HEK293 (cell line): ENCODE measurements at regions not wholly inside any gene's neighbourhood (a gene's known extent, or its start where the extent isn't known, plus 50 kb on each side); places are given as distances from the start of the nearest gene placed in this dataset.

Source experiments
- CTCF ChIA-PET: fragments of 350-600 bp; formaldehyde crosslinking; extraction: SDS; loops from one replicate; lab custom pipeline; 2021; ENCODE audit warnings: antibody characterized with exemption; lab: Yijun Ruan, JAX
- POLR2A ChIA-PET: fragments of 300-600 bp; formaldehyde crosslinking; extraction: SDS; loops from one replicate; lab custom pipeline; 2020; ENCODE audit warnings: antibody characterized with exemption, inconsistent platforms; lab: Yijun Ruan, JAX
- H3K27ac ChIP-seq: fragments of 200-500 bp; sonication (Bioruptor generic); 2 replicates; pipeline ENCODE4 v1.5.1; 2014; ENCODE audit warnings: low read depth, low read length, control low read depth, inconsistent platforms; ENCODE audit errors: extremely low read depth
- H3K36me3 ChIP-seq, 2 experiments: fragments of 200-500 bp in 1 of 2; sonication (Bioruptor generic) in 1 of 2; 1 replicate in 1 of 2; 2 replicates in 1 of 2; pipeline ENCODE4 v1.5.1; 2014 to 2017; ENCODE audit warnings: inconsistent platforms in 2 of 2, low read length in 2 of 2; ENCODE audit not compliant: control insufficient read depth in 2 of 2, insufficient read depth in 1 of 2
- H3K4me1 ChIP-seq: fragments of 200-500 bp; sonication (Bioruptor generic); 2 replicates; pipeline ENCODE4 v1.5.1; 2014; ENCODE audit warnings: mild to moderate bottlenecking, low read length, inconsistent platforms; ENCODE audit not compliant: control insufficient read depth, insufficient read depth
- H3K4me3 ChIP-seq: 2 replicates; pipeline ENCODE4 v1.5.1; 2011; ENCODE audit warnings: low read depth, mild to moderate bottlenecking, control low read depth, low read length, moderate library complexity
- H3K9me3 ChIP-seq: fragments of 200-500 bp; sonication (Bioruptor generic); 2 replicates; pipeline ENCODE4 v1.5.1; 2014; ENCODE audit warnings: low read depth, low read length, inconsistent platforms; ENCODE audit not compliant: control insufficient read depth, insufficient read depth
- GLI2 ChIP-seq: fragments of 450-650 bp; formaldehyde crosslinking; IDR thresholded peaks from 2 replicates; pipeline ENCODE4; 2017; ENCODE audit warnings: missing biosample characterization, missing genetic modification characterization, low read depth, borderline replicate concordance
- GLIS1 ChIP-seq: fragments of 450-650 bp; formaldehyde crosslinking; IDR thresholded peaks from 2 replicates; pipeline ENCODE4 v1.5.1; 2016; ENCODE audit warnings: missing biosample characterization, missing genetic modification characterization
- GLIS2 ChIP-seq: fragments of 450-650 bp; formaldehyde crosslinking; IDR thresholded peaks from 2 replicates; pipeline ENCODE4 v1.5.1; 2016; ENCODE audit warnings: missing biosample characterization, missing genetic modification characterization
- KLF16 ChIP-seq: fragments of 450-650 bp; formaldehyde crosslinking; IDR thresholded peaks from 2 replicates; pipeline ENCODE4 v1.5.1; 2017; ENCODE audit warnings: missing biosample characterization, missing genetic modification characterization
- PBX3 ChIP-seq: sonication (generic); formaldehyde crosslinking; IDR thresholded peaks from 2 replicates; pipeline ENCODE4 v1.8.1; 2022; ENCODE audit warnings: mild to moderate bottlenecking, moderate library complexity, missing genetic modification reagents
- SP2 ChIP-seq: fragments of 450-650 bp; formaldehyde crosslinking; IDR thresholded peaks from 2 replicates; pipeline ENCODE4 v1.5.1; 2016; ENCODE audit warnings: missing biosample characterization, missing genetic modification characterization
- ZBTB17 ChIP-seq: fragments of 450-650 bp; formaldehyde crosslinking; IDR thresholded peaks from 2 replicates; pipeline ENCODE4 v1.5.1; 2016; ENCODE audit warnings: missing biosample characterization, missing genetic modification characterization
- ZBTB8A ChIP-seq: fragments of 450-650 bp; formaldehyde crosslinking; IDR thresholded peaks from 2 replicates; pipeline ENCODE4 v1.5.1; 2016; ENCODE audit warnings: missing biosample characterization, missing genetic modification characterization
- ZNF138 ChIP-seq: fragments of 450-650 bp; formaldehyde crosslinking; IDR thresholded peaks from 2 replicates; pipeline ENCODE4 v1.5.1; 2016; ENCODE audit warnings: missing biosample characterization, missing genetic modification characterization, borderline replicate concordance
- ZNF140 ChIP-seq: fragments of 450-650 bp; formaldehyde crosslinking; IDR thresholded peaks from 2 replicates; pipeline ENCODE4 v1.5.1; 2016; ENCODE audit warnings: missing biosample characterization, missing genetic modification characterization
- ZNF202 ChIP-seq: fragments of 450-650 bp; formaldehyde crosslinking; IDR thresholded peaks from 2 replicates; pipeline ENCODE4 v1.5.1; 2016; ENCODE audit warnings: missing biosample characterization, missing genetic modification characterization, borderline replicate concordance
- ZNF24 ChIP-seq: fragments of 450-650 bp; formaldehyde crosslinking; IDR thresholded peaks from 2 replicates; pipeline ENCODE4 v1.5.1; 2016; ENCODE audit warnings: missing biosample characterization, missing genetic modification characterization
- ZNF292 ChIP-seq: fragments of 450-650 bp; formaldehyde crosslinking; IDR thresholded peaks from 2 replicates; pipeline ENCODE4 v1.5.1; 2016; ENCODE audit warnings: low read depth, missing biosample characterization, missing genetic modification characterization, borderline replicate concordance
- ZNF311 ChIP-seq: fragments of 450-650 bp; formaldehyde crosslinking; IDR thresholded peaks from 2 replicates; pipeline ENCODE4 v1.5.1; 2017; ENCODE audit warnings: missing biosample characterization, missing genetic modification characterization, borderline replicate concordance
- ZNF324 ChIP-seq: fragments of 450-650 bp; formaldehyde crosslinking; IDR thresholded peaks from 2 replicates; pipeline ENCODE4 v1.5.1; 2016; ENCODE audit warnings: missing biosample characterization, missing genetic modification characterization
- ZNF394 ChIP-seq: fragments of 450-650 bp; formaldehyde crosslinking; IDR thresholded peaks from 2 replicates; pipeline ENCODE4 v1.5.1; 2016; ENCODE audit warnings: missing biosample characterization, missing genetic modification characterization, mild to moderate bottlenecking, moderate library complexity, borderline replicate concordance
- ZNF837 ChIP-seq: fragments of 450-650 bp; formaldehyde crosslinking; IDR thresholded peaks from 2 replicates; pipeline ENCODE4 v1.5.1; 2016; ENCODE audit warnings: missing biosample characterization, missing genetic modification characterization
- TF ChIP-seq, protein P1 (sequence below): fragments of 450-650 bp; formaldehyde crosslinking; IDR thresholded peaks from 2 replicates; pipeline ENCODE4 v1.5.1; 2016; ENCODE audit warnings: missing biosample characterization, missing genetic modification characterization, borderline replicate concordance
- TF ChIP-seq, protein P2 (sequence below): fragments of 450-650 bp; formaldehyde crosslinking; IDR thresholded peaks from 2 replicates; pipeline ENCODE4 v1.5.1; 2016; ENCODE audit warnings: missing biosample characterization, missing genetic modification characterization

GRCh38 chr4:31783311-31783710 lies 1063.1 kb downstream of the PCDH7 start (continued):
- TF ChIP-seq PBX3 (CRISPR knock-in tag) (no peak), ZNF311 (tag by site-specific recombination) (no peak), ZNF138 (tag by site-specific recombination) (no peak)

DNA sequence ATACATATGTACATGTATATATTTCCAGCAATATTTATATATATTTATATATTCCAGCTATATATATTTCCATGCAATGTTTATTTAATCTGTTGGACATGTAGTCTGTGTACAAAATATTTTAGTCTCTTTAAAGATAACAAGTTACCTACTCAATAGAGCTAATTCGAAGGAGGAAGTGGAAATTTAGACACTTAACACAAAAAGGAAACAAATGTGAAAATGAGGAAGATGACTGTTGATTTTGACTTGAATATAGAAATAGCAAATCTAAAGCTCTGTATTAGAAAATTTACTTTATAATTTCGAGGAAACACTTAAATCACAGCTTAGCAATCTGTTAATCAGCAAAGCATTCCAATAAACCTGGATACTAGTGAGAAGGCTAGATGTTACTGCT lies 1064.4 kb downstream of the PCDH7 start:
- CTCF ChIA-PET: no interaction called here
- H3K4me1 ChIP-seq: no peaks in the 10 kb centered on the region
- no peak overlapping the region for H3K4me3 ChIP-seq
- TF ChIP-seq ZNF140 (tag by site-specific recombination): no peak
- TF ChIP-seq GLI2 (tag by site-specific recombination): no peak
- TF ChIP-seq, protein P1, sequence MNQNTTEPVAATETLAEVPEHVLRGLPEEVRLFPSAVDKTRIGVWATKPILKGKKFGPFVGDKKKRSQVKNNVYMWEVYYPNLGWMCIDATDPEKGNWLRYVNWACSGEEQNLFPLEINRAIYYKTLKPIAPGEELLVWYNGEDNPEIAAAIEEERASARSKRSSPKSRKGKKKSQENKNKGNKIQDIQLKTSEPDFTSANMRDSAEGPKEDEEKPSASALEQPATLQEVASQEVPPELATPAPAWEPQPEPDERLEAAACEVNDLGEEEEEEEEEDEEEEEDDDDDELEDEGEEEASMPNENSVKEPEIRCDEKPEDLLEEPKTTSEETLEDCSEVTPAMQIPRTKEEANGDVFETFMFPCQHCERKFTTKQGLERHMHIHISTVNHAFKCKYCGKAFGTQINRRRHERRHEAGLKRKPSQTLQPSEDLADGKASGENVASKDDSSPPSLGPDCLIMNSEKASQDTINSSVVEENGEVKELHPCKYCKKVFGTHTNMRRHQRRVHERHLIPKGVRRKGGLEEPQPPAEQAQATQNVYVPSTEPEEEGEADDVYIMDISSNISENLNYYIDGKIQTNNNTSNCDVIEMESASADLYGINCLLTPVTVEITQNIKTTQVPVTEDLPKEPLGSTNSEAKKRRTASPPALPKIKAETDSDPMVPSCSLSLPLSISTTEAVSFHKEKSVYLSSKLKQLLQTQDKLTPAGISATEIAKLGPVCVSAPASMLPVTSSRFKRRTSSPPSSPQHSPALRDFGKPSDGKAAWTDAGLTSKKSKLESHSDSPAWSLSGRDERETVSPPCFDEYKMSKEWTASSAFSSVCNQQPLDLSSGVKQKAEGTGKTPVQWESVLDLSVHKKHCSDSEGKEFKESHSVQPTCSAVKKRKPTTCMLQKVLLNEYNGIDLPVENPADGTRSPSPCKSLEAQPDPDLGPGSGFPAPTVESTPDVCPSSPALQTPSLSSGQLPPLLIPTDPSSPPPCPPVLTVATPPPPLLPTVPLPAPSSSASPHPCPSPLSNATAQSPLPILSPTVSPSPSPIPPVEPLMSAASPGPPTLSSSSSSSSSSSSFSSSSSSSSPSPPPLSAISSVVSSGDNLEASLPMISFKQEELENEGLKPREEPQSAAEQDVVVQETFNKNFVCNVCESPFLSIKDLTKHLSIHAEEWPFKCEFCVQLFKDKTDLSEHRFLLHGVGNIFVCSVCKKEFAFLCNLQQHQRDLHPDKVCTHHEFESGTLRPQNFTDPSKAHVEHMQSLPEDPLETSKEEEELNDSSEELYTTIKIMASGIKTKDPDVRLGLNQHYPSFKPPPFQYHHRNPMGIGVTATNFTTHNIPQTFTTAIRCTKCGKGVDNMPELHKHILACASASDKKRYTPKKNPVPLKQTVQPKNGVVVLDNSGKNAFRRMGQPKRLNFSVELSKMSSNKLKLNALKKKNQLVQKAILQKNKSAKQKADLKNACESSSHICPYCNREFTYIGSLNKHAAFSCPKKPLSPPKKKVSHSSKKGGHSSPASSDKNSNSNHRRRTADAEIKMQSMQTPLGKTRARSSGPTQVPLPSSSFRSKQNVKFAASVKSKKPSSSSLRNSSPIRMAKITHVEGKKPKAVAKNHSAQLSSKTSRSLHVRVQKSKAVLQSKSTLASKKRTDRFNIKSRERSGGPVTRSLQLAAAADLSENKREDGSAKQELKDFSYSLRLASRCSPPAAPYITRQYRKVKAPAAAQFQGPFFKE (tag by site-specific recombination): no peak
- TF ChIP-seq ZBTB8A: no peak
- TF ChIP-seq, protein P2, sequence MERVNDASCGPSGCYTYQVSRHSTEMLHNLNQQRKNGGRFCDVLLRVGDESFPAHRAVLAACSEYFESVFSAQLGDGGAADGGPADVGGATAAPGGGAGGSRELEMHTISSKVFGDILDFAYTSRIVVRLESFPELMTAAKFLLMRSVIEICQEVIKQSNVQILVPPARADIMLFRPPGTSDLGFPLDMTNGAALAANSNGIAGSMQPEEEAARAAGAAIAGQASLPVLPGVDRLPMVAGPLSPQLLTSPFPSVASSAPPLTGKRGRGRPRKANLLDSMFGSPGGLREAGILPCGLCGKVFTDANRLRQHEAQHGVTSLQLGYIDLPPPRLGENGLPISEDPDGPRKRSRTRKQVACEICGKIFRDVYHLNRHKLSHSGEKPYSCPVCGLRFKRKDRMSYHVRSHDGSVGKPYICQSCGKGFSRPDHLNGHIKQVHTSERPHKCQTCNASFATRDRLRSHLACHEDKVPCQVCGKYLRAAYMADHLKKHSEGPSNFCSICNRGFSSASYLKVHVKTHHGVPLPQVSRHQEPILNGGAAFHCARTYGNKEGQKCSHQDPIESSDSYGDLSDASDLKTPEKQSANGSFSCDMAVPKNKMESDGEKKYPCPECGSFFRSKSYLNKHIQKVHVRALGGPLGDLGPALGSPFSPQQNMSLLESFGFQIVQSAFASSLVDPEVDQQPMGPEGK: no peak
- TF ChIP-seq ZNF837 (tag by site-specific recombination): no peak
- TF ChIP-seq GLIS2 (tag by site-specific recombination): no peak
- TF ChIP-seq GLIS1 (tag by site-specific recombination): no peak
- no peak for TF ChIP-seq ZNF24 (tag by site-specific recombination)
- no peak for TF ChIP-seq ZNF394 (tag by site-specific recombination)
- no peak for TF ChIP-seq KLF16 (tag by site-specific recombination)
- no peak for TF ChIP-seq SP2
- no peak for TF ChIP-seq ZNF292 (tag by site-specific recombination)
- no peak for TF ChIP-seq ZNF324 (tag by site-specific recombination)
- TF ChIP-seq ZBTB17 (tag by site-specific recombination): no peak
- TF ChIP-seq ZNF202 (tag by site-specific recombination): no peak
- no peak overlapping the region for H3K27ac ChIP-seq
- no peaks in the 10 kb centered on the region for H3K36me3 ChIP-seq
- no peaks in the 10 kb centered on the region for H3K9me3 ChIP-seq
- POLR2A ChIA-PET: no interaction called here
